ENCODE measurements at regions not wholly inside any gene's neighbourhood (a gene's known extent, or its start where the extent isn't known, plus 50 kb on each side); places are given as distances from the start of the nearest gene placed in this dataset.

DNA sequence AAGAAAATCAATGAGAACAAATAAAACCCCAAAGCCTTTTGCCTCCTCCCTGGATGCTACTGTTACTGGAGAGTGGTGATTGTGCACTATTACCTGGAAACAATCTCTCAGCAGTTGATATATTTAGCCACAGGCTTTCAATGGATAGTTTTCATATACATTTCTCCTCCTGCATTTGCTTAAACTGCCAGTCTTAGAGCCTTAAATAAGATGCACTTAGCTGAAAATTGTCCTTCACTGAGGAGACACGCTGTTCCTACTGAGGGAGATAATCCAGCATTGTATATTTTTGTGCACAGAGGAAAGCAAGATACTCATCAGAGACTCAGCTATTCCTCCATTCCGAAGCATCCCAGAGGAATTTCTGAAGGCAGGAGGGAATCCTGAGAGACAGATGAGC is 520.2 kb upstream of the C16orf82 start (continued):
- TF ChIP-seq, protein P1, sequence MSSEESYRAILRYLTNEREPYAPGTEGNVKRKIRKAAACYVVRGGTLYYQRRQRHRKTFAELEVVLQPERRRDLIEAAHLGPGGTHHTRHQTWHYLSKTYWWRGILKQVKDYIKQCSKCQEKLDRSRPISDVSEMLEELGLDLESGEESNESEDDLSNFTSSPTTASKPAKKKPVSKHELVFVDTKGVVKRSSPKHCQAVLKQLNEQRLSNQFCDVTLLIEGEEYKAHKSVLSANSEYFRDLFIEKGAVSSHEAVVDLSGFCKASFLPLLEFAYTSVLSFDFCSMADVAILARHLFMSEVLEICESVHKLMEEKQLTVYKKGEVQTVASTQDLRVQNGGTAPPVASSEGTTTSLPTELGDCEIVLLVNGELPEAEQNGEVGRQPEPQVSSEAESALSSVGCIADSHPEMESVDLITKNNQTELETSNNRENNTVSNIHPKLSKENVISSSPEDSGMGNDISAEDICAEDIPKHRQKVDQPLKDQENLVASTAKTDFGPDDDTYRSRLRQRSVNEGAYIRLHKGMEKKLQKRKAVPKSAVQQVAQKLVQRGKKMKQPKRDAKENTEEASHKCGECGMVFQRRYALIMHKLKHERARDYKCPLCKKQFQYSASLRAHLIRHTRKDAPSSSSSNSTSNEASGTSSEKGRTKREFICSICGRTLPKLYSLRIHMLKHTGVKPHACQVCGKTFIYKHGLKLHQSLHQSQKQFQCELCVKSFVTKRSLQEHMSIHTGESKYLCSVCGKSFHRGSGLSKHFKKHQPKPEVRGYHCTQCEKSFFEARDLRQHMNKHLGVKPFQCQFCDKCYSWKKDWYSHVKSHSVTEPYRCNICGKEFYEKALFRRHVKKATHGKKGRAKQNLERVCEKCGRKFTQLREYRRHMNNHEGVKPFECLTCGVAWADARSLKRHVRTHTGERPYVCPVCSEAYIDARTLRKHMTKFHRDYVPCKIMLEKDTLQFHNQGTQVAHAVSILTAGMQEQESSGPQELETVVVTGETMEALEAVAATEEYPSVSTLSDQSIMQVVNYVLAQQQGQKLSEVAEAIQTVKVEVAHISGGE (CRISPR knock-in tag; IDR thresholded peaks at IDR 0.05), result no peak
- TF ChIP-seq RUNX3 (IDR thresholded peaks at IDR 0.05; ENCODE audit: low read length), result no peak
- TF ChIP-seq TAF1 (IDR thresholded peaks at IDR 0.05; ENCODE audit: borderline replicate concordance, low read depth, low read length), result no peak
- TF ChIP-seq, protein P2, sequence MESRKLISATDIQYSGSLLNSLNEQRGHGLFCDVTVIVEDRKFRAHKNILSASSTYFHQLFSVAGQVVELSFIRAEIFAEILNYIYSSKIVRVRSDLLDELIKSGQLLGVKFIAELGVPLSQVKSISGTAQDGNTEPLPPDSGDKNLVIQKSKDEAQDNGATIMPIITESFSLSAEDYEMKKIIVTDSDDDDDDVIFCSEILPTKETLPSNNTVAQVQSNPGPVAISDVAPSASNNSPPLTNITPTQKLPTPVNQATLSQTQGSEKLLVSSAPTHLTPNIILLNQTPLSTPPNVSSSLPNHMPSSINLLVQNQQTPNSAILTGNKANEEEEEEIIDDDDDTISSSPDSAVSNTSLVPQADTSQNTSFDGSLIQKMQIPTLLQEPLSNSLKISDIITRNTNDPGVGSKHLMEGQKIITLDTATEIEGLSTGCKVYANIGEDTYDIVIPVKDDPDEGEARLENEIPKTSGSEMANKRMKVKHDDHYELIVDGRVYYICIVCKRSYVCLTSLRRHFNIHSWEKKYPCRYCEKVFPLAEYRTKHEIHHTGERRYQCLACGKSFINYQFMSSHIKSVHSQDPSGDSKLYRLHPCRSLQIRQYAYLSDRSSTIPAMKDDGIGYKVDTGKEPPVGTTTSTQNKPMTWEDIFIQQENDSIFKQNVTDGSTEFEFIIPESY (IDR thresholded peaks at IDR 0.05), result no peak
- no peak for TF ChIP-seq POLR2AphosphoS2 (IDR thresholded peaks at IDR 0.05; ENCODE audit: low read depth, low read length)
- TF ChIP-seq ZNF384 (IDR thresholded peaks at IDR 0.05; ENCODE audit: borderline replicate concordance, low read depth, low read length), result no peak
- no peak for TF ChIP-seq FOXM1 (IDR thresholded peaks at IDR 0.05; ENCODE audit: low read depth, low read length)
- no peak for TF ChIP-seq SUPT20H (IDR thresholded peaks at IDR 0.05; ENCODE audit: borderline replicate concordance, control insufficient read depth, low read depth, low read length)
- TF ChIP-seq, protein P3, sequence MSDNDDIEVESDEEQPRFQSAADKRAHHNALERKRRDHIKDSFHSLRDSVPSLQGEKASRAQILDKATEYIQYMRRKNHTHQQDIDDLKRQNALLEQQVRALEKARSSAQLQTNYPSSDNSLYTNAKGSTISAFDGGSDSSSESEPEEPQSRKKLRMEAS (IDR thresholded peaks at IDR 0.05; ENCODE audit: low read depth, low read length), result no peak
- no peak for TF ChIP-seq FOS (IDR thresholded peaks at IDR 0.05; ENCODE audit: borderline replicate concordance, extremely low read depth, insufficient read length)

Data from GM12878 (cell line).